ENCODE measurements at regions not wholly inside any gene's neighbourhood (a gene's known extent, or its start where the extent isn't known, plus 50 kb on each side); places are given as distances from the start of the nearest gene placed in this dataset.

GRCh38 chr13:21318891-21319532, 140.1 kb downstream of the ZDHHC20 start (continued):
- TF ChIP-seq PATZ1 (CRISPR knock-in tag; IDR thresholded peaks at IDR 0.05), result no peak
- TF ChIP-seq ZNF567 (CRISPR knock-in tag; IDR thresholded peaks at IDR 0.05; ENCODE audit: borderline replicate concordance), result no peak
- TF ChIP-seq DBP (CRISPR knock-in tag; IDR thresholded peaks at IDR 0.05; ENCODE audit: not compliant biosample characterization), result no peak

- in situ Hi-C loops (cut with HindIII; ENCODE audit: extremely low pct_ligation_motif_present, low pct_unique_long_range_greater_than_20kb), result no loop called here
- intact Hi-C loops (cut with micrococcal nuclease; ENCODE audit: unreplicated experiment), result no loop called here
- H3K9me3 ChIP-seq (ENCODE audit: low read length), result no peaks in the 10 kb centered on the region
These were observed 139.0 kb downstream of the ZDHHC20 start for GRCh38 chr13:21319869-21320641.

More at GRCh38 chr13:21319869-21320641, 139.0 kb downstream of the ZDHHC20 start:
- POLR2A ChIA-PET, result no interaction called here
- no peak overlapping the region for H2AFZ ChIP-seq (ENCODE audit: low read length)
- H4K20me1 ChIP-seq (ENCODE audit: insufficient read depth, low read length), result no peaks in the 10 kb centered on the region
- no peaks in the 10 kb centered on the region for H3K36me3 ChIP-seq (replicated peaks in 1 of 2; ENCODE audit: control insufficient read depth in 1 of 2, insufficient read depth in 2 of 2, low read length in 2 of 2)
- no peak overlapping the region for H3K9ac ChIP-seq (ENCODE audit: insufficient read depth, low read depth, low read length)
- 92% methylated on average over 39 of the region's 40 CpGs for WGBS (ENCODE audit: low lambda C conversion rate)
- H3K4me1 ChIP-seq (ENCODE audit: insufficient read depth, low read length), result no peaks in the 10 kb centered on the region
- CTCF ChIA-PET (ENCODE audit: low intra/inter-chr PET ratio, low total read pairs), result no interaction called here
- TF ChIP-seq HOXA7 (CRISPR knock-in tag; IDR thresholded peaks at IDR 0.05) (no peak), CENPBD1 (CRISPR knock-in tag; IDR thresholded peaks at IDR 0.05; ENCODE audit: borderline replicate concordance, low read depth) (no peak), KDM1A (CRISPR knock-in tag; IDR thresholded peaks at IDR 0.05) (no peak), ZNF367 (CRISPR knock-in tag; IDR thresholded peaks at IDR 0.05; ENCODE audit: borderline replicate concordance) (no peak), FOXJ3 (CRISPR knock-in tag; IDR thresholded peaks at IDR 0.05; ENCODE audit: borderline replicate concordance) (no peak)
- no peaks in the 10 kb centered on the region for H3K79me2 ChIP-seq (ENCODE audit: insufficient read depth, low read length)
- DNase-seq (ENCODE audit: low spot score) (no peak), ATAC-seq (no peak), FAIRE-seq (no peak)
- no TSS peak for BruUV-seq (replicated peaks)
- H3K27me3 ChIP-seq (ENCODE audit: control insufficient read depth in 1 of 2, insufficient read depth in 2 of 2, low read length in 2 of 2), result no peaks in the 10 kb centered on the region
- no peak overlapping the region for H3K4me2 ChIP-seq (ENCODE audit: low read depth, low read length)
- no peak overlapping the region for H3K4me3 ChIP-seq (replicated peaks in 1 of 3; ENCODE audit: insufficient read depth in 1 of 3, low read depth in 2 of 3, low read length in 3 of 3)
- H3K27ac ChIP-seq (ENCODE audit: extremely low read length, insufficient read depth, low read length), result no peak overlapping the region
